Activated B cell treated with CpG ODN at 0.5 μM for 24 hours (primary cell): ENCODE measurements at regions not wholly inside any gene's neighbourhood (a gene's known extent, or its start where the extent isn't known, plus 50 kb on each side); places are given as distances from the start of the nearest gene placed in this dataset.

ENCODE experiments used
- ATAC-seq: fragments of 200-7000 bp; cut with Tn5 transposase; one replicate; pipeline ENCODE4 v1.10.0; 2021; ENCODE audit warnings: low read depth, mild to moderate bottlenecking, moderate library complexity
- CTCF ChIA-PET: fragments of 350-600 bp; sonication (Branson Sonifier 250); formaldehyde crosslinking; loops from one replicate; lab custom pipeline; 2021; ENCODE audit warnings: antibody characterized with exemption; lab: Charles Lee
- POLR2A ChIA-PET: fragments of 350-600 bp; sonication (Branson Sonifier 250); formaldehyde crosslinking; loops from one replicate; lab custom pipeline; 2021; ENCODE audit warnings: antibody characterized with exemption; lab: Charles Lee
- DNase-seq: peaks from one replicate; pipeline ENCODE4 v3.0.0; 2022
- H3K27ac Mint-ChIP-seq: one replicate; pipeline ENCODE4 v1.8.0; 2020; ENCODE audit warnings: mixed read lengths
- H3K27me3 Mint-ChIP-seq: one replicate; pipeline ENCODE4 v1.8.0; 2021; ENCODE audit warnings: mixed read lengths
- H3K36me3 Mint-ChIP-seq: one replicate; pipeline ENCODE4 v1.8.0; 2021; ENCODE audit warnings: low read depth, mixed read lengths
- H3K4me1 Mint-ChIP-seq: one replicate; pipeline ENCODE4 v1.8.0; 2021; ENCODE audit warnings: mixed read lengths
- H3K4me3 Mint-ChIP-seq: one replicate; pipeline ENCODE4 v1.8.0; 2020; ENCODE audit warnings: mild to moderate bottlenecking, mixed read lengths
- H3K9me3 Mint-ChIP-seq: one replicate; pipeline ENCODE4 v1.8.0; 2020; ENCODE audit warnings: mixed read lengths
- intact Hi-C: fragments of 100-400 bp; cut with micrococcal nuclease; formaldehyde crosslinking; loops from one replicate; pipeline ENCODE4 v1.15.1; 2024
- TF ChIP-seq, protein P1 (sequence below): fragments of 200-600 bp; IDR thresholded peaks from one replicate; pipeline ENCODE4 v1.8.0; 2022; ENCODE audit warnings: antibody characterized with exemption, mild to moderate bottlenecking

DNA sequence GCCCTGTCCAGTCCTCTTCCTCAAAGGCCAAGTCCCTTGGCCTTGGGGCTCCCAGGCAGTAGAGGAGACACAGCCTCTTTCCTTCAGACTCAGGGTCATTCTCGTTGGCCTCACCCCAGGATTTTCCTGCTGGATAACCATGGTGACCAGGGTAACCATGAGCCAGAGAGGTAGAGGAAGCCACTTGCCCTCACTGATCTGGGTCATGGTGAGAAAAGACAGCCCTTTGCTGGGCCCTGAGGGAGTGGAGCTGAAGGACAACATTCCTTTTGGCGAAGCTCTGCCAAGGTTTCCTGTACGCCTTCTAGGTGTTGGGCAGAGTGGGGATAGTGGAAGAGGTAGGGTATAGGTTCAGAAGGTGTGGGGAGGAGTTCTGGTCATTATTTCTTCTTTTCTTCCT is 53.1 kb upstream of the WNT4 start:
- POLR2A ChIA-PET: interaction anchor here (0.6 kb wide), 1 partner anchor 1573 kb away, joined by 3 read pairs; no protein-coding TSS in a partner anchor
- CTCF ChIA-PET: no interaction called here
- H3K27ac Mint-ChIP-seq: no peak overlapping the region
- no peak for DNase-seq
- no peaks in the 10 kb centered on the region for H3K4me1 Mint-ChIP-seq
- H3K4me3 Mint-ChIP-seq: no peak overlapping the region
- ATAC-seq: no peak
- TF ChIP-seq, protein P1, sequence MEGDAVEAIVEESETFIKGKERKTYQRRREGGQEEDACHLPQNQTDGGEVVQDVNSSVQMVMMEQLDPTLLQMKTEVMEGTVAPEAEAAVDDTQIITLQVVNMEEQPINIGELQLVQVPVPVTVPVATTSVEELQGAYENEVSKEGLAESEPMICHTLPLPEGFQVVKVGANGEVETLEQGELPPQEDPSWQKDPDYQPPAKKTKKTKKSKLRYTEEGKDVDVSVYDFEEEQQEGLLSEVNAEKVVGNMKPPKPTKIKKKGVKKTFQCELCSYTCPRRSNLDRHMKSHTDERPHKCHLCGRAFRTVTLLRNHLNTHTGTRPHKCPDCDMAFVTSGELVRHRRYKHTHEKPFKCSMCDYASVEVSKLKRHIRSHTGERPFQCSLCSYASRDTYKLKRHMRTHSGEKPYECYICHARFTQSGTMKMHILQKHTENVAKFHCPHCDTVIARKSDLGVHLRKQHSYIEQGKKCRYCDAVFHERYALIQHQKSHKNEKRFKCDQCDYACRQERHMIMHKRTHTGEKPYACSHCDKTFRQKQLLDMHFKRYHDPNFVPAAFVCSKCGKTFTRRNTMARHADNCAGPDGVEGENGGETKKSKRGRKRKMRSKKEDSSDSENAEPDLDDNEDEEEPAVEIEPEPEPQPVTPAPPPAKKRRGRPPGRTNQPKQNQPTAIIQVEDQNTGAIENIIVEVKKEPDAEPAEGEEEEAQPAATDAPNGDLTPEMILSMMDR: no peak
- H3K36me3 Mint-ChIP-seq: no peaks in the 10 kb centered on the region
- H3K27me3 Mint-ChIP-seq: peaks cover 28% of the 10 kb centered on the region
- intact Hi-C loops: no loop called here
- H3K9me3 Mint-ChIP-seq: no peaks in the 10 kb centered on the region

DNA sequence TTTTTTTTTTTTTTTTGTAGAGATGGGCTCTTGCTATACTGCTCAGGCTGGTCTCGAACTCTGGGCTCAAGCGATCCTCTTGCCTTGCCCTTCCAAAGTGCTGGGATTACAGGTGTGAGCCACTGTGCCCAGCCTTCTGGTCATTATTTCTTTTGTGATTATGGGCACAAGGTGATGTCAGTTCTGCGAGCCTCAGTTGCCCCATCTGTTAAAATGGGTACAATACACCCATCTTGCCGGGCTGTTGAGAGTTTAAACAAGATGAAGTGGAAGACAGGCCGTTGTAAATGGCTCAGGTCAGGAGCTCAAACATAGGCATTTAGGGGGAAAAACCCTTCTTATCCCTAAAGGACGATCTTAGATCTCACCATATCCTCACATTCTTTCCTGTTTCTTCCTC is 53.7 kb upstream of the WNT4 start:
- POLR2A ChIA-PET: interaction anchor here (0.6 kb wide), 1 partner anchor 1574 kb away, joined by 3 read pairs; no protein-coding TSS in a partner anchor
- H3K9me3 Mint-ChIP-seq: no peaks in the 10 kb centered on the region
- CTCF ChIA-PET: no interaction called here
- no peaks in the 10 kb centered on the region for H3K4me1 Mint-ChIP-seq
- DNase-seq (no peak), ATAC-seq (no peak)
- intact Hi-C loops: no loop called here
- TF ChIP-seq, protein P1: no peak
- H3K27ac Mint-ChIP-seq: no peak overlapping the region
- H3K36me3 Mint-ChIP-seq: no peaks in the 10 kb centered on the region
- H3K4me3 Mint-ChIP-seq: no peak overlapping the region
- H3K27me3 Mint-ChIP-seq: peaks cover 28% of the 10 kb centered on the region

DNA sequence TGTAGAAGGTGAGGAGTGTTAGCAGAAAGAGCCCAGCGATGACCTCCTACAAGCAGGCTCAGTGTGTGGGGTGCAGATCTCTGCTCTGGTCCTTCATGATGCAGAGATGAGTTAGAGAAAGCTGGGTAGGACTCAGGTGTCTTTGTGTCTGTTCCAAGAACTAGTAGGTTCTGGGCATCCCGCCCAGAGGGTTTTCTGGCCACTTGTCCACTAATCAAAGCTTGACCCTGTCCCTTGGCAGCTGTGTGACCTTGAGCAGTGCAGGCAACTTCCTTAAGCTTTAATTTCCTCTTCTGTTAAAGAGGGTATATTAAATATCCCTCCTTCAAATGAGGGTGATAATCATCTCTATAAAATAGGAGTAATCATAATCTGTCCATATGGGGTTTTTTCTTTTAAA is 54.7 kb upstream of the WNT4 start:
- no peaks in the 10 kb centered on the region for H3K36me3 Mint-ChIP-seq
- no peaks in the 10 kb centered on the region for H3K9me3 Mint-ChIP-seq
- DNase-seq: no peak
- POLR2A ChIA-PET: no interaction called here
- no peak overlapping the region for H3K27ac Mint-ChIP-seq
- CTCF ChIA-PET: no interaction called here
- no peak overlapping the region for H3K4me3 Mint-ChIP-seq
- no peak for ATAC-seq
- intact Hi-C loops: no loop called here
- TF ChIP-seq, protein P1: no peak
- no peaks in the 10 kb centered on the region for H3K4me1 Mint-ChIP-seq
- H3K27me3 Mint-ChIP-seq: peaks cover 27% of the 10 kb centered on the region

DNA sequence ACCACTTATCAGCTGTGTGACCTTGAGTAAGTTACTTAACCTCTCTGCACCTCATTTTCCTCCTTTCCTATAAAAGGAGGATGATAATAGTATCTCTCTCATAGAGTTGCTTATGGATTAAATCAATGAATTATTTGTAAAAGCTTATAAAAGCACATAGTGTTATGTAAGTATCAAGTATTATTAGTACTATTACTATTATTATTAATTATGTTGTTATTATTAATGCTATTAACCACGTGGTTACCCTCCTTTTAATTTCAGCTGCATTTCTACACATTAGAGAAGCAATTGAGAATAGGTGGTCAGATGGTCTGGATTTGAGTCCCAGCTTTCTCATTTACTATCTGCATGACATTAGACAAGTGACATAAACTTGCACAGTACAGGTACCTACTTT is 58.1 kb upstream of the WNT4 start:
- TF ChIP-seq, protein P1: no peak
- H3K27me3 Mint-ChIP-seq: peaks cover 37% of the 10 kb centered on the region
- H3K9me3 Mint-ChIP-seq: no peaks in the 10 kb centered on the region
- ChIA-PET CTCF (no interaction called here), POLR2A (no interaction called here)
- DNase-seq (no peak), ATAC-seq (no peak)
- H3K4me3 Mint-ChIP-seq: no peak overlapping the region
- H3K27ac Mint-ChIP-seq: no peak overlapping the region
- no peaks in the 10 kb centered on the region for H3K36me3 Mint-ChIP-seq
- H3K4me1 Mint-ChIP-seq: no peaks in the 10 kb centered on the region
- intact Hi-C loops: no loop called here

DNA sequence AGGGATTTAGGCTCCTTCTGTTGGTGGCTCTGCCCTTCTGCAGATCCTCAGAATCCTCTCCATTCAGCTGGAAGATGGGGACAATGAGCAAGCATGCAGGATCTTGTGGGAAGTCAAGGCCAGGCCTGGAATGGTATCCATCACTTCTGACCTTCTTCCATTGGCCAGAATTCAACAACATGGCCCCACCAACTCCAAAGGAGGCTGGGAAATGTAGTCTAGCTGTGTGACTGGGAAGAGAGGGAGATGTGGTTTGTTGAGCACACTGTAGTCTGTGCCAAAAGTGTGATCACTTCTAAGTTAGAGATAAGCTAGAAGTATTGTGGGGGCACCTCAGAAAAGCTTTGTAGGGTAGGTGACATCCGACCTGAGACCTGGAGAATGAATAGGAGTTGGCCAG is 60.4 kb upstream of the WNT4 start:
- H3K27ac Mint-ChIP-seq: no peak overlapping the region
- intact Hi-C loops: no loop called here
- no peak for DNase-seq
- ChIA-PET CTCF (no interaction called here), POLR2A (no interaction called here)
- no peaks in the 10 kb centered on the region for H3K4me1 Mint-ChIP-seq
- no peaks in the 10 kb centered on the region for H3K9me3 Mint-ChIP-seq
- peaks cover 36% of the 10 kb centered on the region for H3K27me3 Mint-ChIP-seq
- no peak overlapping the region for H3K4me3 Mint-ChIP-seq
- no peak for ATAC-seq
- H3K36me3 Mint-ChIP-seq: no peaks in the 10 kb centered on the region
- TF ChIP-seq, protein P1: no peak
